Heart left ventricle (tissue), 16 donors: ENCODE measurements at regions not wholly inside any gene's neighbourhood (a gene's known extent, or its start where the extent isn't known, plus 50 kb on each side); places are given as distances from the start of the nearest gene placed in this dataset.

Experiments used
- ATAC-seq, 4 donors: fragments of 200-7000 bp; cut with Tn5 transposase; one replicate each; pipeline ENCODE4 v1.9.1; 2020 to 2022; ENCODE audit warnings: moderate library complexity in 4 of 4, mild to moderate bottlenecking in 3 of 4, moderate number of reproducible peaks in 1 of 4
- DNase-seq, 5 donors: peaks; one replicate each; pipeline ENCODE4 v3.0.0-alpha.2; 2020
- H3K27ac ChIP-seq, 12 donors: fragments of 200-600 bp; sonication (generic) in 4 of 12; one replicate each; pipeline versions ENCODE4 v1.5.0 to v1.8.0; 2016 to 2022; ENCODE audit warnings: mild to moderate bottlenecking in 2 of 12
- H3K27me3 ChIP-seq, 9 donors: fragments of 200-600 bp; sonication (generic) in 2 of 9; one replicate each; pipeline versions ENCODE4 v1.5.1 to v1.8.0; 2016 to 2022; ENCODE audit warnings: mild to moderate bottlenecking in 3 of 9
- H3K36me3 ChIP-seq, 9 donors: fragments of 200-600 bp; sonication (generic) in 2 of 9; one replicate each; pipeline versions ENCODE4 v1.5.0 to v1.8.0; 2018 to 2022; ENCODE audit warnings: mild to moderate bottlenecking in 2 of 9
- H3K4me1 ChIP-seq, 12 donors: fragments of 200-600 bp; sonication (generic) in 4 of 12; one replicate each; pipeline versions ENCODE4 v1.5.0 to v1.8.0; 2016 to 2022; ENCODE audit warnings: mild to moderate bottlenecking in 3 of 12
- H3K4me3 ChIP-seq, 12 donors: fragments of 200-600 bp; sonication (generic) in 4 of 12; one replicate each; pipeline versions ENCODE4 v1.5.0 to v1.8.0; 2017 to 2022; ENCODE audit warnings: mild to moderate bottlenecking in 9 of 12, moderate library complexity in 4 of 12
- H3K9me3 ChIP-seq, 12 donors: fragments of 200-600 bp; sonication (generic) in 4 of 12; one replicate each; pipeline versions ENCODE4 v1.5.0 to v1.8.0; 2016 to 2022; ENCODE audit warnings: mild to moderate bottlenecking in 1 of 12
- CTCF ChIP-seq, 12 donors: fragments of 200-600 bp; sonication (generic) in 4 of 12; IDR thresholded peaks; one replicate each; pipeline versions ENCODE4 v1.5.0 to v1.8.0; 2018 to 2022; ENCODE audit warnings: antibody characterized with exemption in 12 of 12, mild to moderate bottlenecking in 5 of 12
- POLR2A ChIP-seq, 2 donors: fragments of 450-650 bp; IDR thresholded peaks; one replicate each; pipeline ENCODE4 v1.6.1; 2017; ENCODE audit warnings: antibody characterized with exemption in 2 of 2, mild to moderate bottlenecking in 2 of 2, moderate library complexity in 2 of 2
- WGBS, 4 donors: extraction: QIAGEN DNeasy Blood & Tissue Kit in 2 of 4; methylation state at CpG; one replicate each; pipeline versions ENCODE4 v1.1.5 to v1.1.7; 2013 to 2018; 5-methylcytosine and 5-hydroxymethylcytosine counted together
- intact Hi-C, 10 donors: fragments of 100-400 bp; cut with DNase I; formaldehyde crosslinking; loops; one replicate each; pipeline versions ENCODE4 v1.11.1 to v1.14.2; 2022
- donor health status: ischemic (EF 13 %, LVEDD 7.1; RV severe dilation, severe dysfunction).
- donor health status: healthy with polysubstance abuse.
- donor health status: DM: no; HTN: yes; CAD: no.
- donor health status: DM: no; HTN: no; CAD: no.
- donor health status: ischemic (EF 25% LVEDD 6.9; RV normal size, moderate dysfunction).
- donor health status: ischemic (EF 25% LVEDD 5.7; RV mildly dilated, moderate dysfunction).
- donor health status: healthy.
- donor health status: DM: yes; HTN: yes; CAD: no.
- donor health status: ischemic (EF 35%, LVEDD 5.7; RV mildly dilated, moderate dysfunction).
- donor health status: nonischemic (EF 11% LVEDD 7.7; RV severe dilation, severe dysfunction).
- donor health status: DM: yes; HTN: yes; CAD: no.
- donor health status: PGD.
- donor health status: ischemic (EF 29% LVEDD 5.4; RV normal size, mild dysfunction).
- donor health status: nonischemic (EF 23%, LVEDD 6.1; RV moderate dilation, normal function).

- WGBS, 4 donors = 52 to 62% (median 59%) methylated on average over 2 of the region's 2 CpGs
- DNase-seq = no peak
- intact Hi-C loops = no loop called here
These were observed 1247.9 kb downstream of the GRIK2 start for GRCh38 chr6:102641426-102641825.

GRCh38 chr6:102631921-102632320 is 1238.4 kb downstream of the GRIK2 start:
- H3K4me1 ChIP-seq = no peaks in the 10 kb centered on the region
- WGBS, 4 donors = 78 to 86% (median 84%) methylated on average over 5 of the region's 5 CpGs
- no peaks in the 10 kb centered on the region for H3K36me3 ChIP-seq
- TF ChIP-seq POLR2A (IDR thresholded peaks at IDR 0.05) = no peak
- no peak for TF ChIP-seq CTCF (IDR thresholded peaks at IDR 0.05)
- intact Hi-C loops = no loop called here
- H3K4me3 ChIP-seq = no peak overlapping the region
- no peak overlapping the region for H3K27ac ChIP-seq
- no peak for ATAC-seq
- no peak for DNase-seq
- H3K27me3 ChIP-seq = no peaks in the 10 kb centered on the region
- H3K9me3 ChIP-seq = peaks cover 0 to 3% (median 0%) of the 10 kb centered on the region in 12 donors

More at GRCh38 chr6:102641426-102641825, 1247.9 kb downstream of the GRIK2 start:
- H3K9me3 ChIP-seq = peaks cover 0 to 8% (median under 1%) of the 10 kb centered on the region in 12 donors
- no peaks in the 10 kb centered on the region for H3K36me3 ChIP-seq
- ATAC-seq = no peak
- H3K4me1 ChIP-seq = no peaks in the 10 kb centered on the region
- no peaks in the 10 kb centered on the region for H3K27me3 ChIP-seq
- no peak overlapping the region for H3K4me3 ChIP-seq
- H3K27ac ChIP-seq = no peak overlapping the region
- no peak for TF ChIP-seq POLR2A (IDR thresholded peaks at IDR 0.05)
- no peak for TF ChIP-seq CTCF (IDR thresholded peaks at IDR 0.05)

GRCh38 chr6:102623201-102623600 is 1229.7 kb downstream of the GRIK2 start:
- intact Hi-C loops = no loop called here
- Histone ChIP-seq H3K27ac (no peak overlapping the region), H3K36me3 (no peaks in the 10 kb centered on the region), H3K4me3 (no peak overlapping the region), H3K9me3 (no peaks in the 10 kb centered on the region), H3K27me3 (no peaks in the 10 kb centered on the region), H3K4me1 (no peaks in the 10 kb centered on the region)
- no peak for ATAC-seq
- DNase-seq = no peak
- TF ChIP-seq POLR2A (IDR thresholded peaks at IDR 0.05) (no peak), CTCF (IDR thresholded peaks at IDR 0.05) (no peak)

DNA sequence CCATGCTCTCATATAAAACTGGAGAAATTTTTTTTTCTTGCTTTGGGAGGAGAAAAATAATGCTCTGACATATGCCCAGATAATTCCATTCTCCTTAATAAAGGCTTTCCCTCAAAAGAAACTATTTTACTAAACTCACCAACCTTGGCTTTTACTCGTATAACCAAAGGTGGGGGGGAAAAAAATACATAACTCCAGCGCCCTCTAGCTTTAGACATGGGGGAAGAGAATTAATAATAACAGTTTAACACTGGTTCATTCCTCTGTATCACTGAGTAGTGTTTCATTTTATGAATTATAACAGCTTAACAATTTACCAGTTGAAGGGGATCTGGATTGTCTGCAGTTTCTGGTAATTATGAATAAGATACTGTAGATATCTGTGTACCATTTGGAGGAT is 1226.1 kb downstream of the GRIK2 start:
- Histone ChIP-seq H3K27ac (no peak overlapping the region), H3K36me3 (no peaks in the 10 kb centered on the region), H3K27me3 (no peaks in the 10 kb centered on the region), H3K4me1 (no peaks in the 10 kb centered on the region), H3K9me3 (no peaks in the 10 kb centered on the region), H3K4me3 (no peak overlapping the region)
- WGBS, 4 donors = 1 to 2% (median 1%) methylated on average over 2 of the region's 2 CpGs
- ATAC-seq (no peak), DNase-seq (no peak)
- TF ChIP-seq CTCF (IDR thresholded peaks at IDR 0.05) (peak in 7 of 12 donors; percentile 6 to 36 (median 17)), POLR2A (IDR thresholded peaks at IDR 0.05) (no peak)
- intact Hi-C loops = loop anchor here in 1 of 10 donors (10.0 kb wide), 1 partner anchor 1505 kb away; no protein-coding TSS in a partner anchor
